HG03025 (cell line): ENCODE measurements at regions not wholly inside any gene's neighbourhood (a gene's known extent, or its start where the extent isn't known, plus 50 kb on each side); places are given as distances from the start of the nearest gene placed in this dataset.

ENCODE experiments used
- ATAC-seq: cut with Tn5 transposase; IDR thresholded peaks from one replicate; pipeline ENCODE4 v1.9.1; 2021; ENCODE audit warnings: mild to moderate bottlenecking, moderate library complexity; ENCODE audit not compliant: unreplicated experiment, low FRiP score

- ATAC-seq = no peak
These were observed 96.7 kb downstream of the NFKBIZ start for GRCh38 chr3:101945980-101946379.

DNA sequence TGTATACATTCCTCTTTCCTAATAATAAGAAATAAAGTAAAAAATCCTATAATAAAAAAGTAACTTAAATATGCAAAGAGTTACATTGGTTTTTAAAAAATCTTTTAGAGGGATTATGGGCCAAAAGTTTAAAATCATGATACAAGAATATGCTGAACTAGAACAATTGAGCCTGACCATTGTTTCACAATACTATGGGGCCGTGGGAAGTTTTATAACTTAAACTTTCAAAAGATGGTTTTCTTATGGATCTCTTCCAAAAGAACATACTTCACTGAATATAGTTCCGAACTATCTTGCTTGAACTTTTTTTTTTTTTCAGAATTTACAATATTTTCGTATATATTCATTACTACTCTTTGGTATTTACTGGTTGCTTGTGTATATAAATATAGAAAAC lies 97.6 kb downstream of the NFKBIZ start:
- ATAC-seq = no peak

DNA sequence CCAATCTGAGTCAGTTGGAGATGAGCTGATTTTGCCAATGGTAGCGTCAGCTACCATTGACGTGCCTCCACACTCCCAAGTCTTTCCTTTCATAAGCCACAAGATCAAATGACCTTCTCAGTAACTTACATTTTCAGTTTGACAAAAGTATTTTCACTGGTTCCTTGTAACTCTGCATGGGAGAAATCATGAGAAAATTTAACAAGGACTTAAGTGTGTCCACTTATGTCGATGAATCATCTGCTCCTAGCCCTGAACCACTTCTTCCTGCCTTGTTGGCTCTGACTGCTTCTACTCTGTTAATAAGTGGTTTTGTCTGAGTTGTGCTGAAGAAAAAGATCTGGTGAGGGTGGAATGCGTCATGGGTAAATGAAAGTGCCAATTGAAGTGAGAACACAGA lies 101.2 kb downstream of the NFKBIZ start:
- ATAC-seq = no peak

DNA sequence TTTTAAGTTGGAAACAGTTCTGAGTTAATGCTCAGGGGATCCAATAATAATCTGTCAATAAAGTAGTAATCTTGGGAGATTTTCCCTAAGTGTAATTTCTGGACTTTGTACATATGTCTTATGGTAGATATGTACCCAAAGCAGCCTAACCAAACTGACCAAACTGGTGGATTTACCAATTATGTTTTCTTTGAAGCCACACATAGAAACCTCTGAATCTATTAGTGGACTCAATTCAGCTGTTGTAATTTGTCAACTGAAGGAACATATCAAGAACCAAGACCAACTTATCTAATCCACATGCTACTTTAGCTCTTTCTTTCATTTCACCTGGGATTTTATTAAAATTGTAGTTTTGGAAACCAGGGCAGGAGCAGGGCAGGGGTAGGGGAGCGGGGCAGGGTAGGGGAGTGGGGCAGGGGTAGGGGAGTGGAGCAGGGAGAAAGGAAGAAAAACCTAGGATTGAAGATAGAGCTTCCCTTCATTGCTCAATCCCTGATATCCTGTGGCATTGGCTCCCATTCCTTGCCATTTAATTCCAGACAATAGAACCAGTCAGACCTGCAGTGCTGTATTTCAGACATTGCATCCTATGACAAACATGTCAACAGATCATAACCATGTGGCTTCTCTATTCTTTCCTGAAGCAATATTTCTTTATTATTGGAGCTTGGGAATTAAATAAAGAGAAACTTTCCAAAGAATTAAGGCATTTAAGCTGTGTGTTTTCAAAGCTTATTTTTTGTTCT lies 101.8 kb downstream of the NFKBIZ start:
- ATAC-seq = no peak

DNA sequence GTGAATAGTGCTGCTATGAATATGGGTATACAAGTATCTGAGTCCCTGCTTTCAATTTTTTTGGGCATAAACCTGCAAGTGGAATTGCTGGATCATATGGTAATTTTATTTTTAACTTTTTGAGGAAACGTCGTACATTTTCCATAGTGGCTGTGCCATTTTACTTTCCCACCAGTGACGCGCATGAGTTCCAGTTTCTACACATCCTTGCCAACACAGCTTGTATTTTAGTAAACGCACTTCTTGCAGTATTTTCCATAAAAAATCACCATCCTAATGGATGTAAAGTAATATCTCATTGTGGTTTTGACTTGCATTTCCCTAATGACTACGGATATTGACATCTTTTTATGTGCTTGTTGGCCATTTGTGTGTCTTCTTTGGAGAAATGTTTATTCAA lies 105.0 kb downstream of the NFKBIZ start:
- ATAC-seq = no peak

- ATAC-seq = no peak
These were observed 105.6 kb downstream of the NFKBIZ start for GRCh38 chr3:101954936-101955335.

DNA sequence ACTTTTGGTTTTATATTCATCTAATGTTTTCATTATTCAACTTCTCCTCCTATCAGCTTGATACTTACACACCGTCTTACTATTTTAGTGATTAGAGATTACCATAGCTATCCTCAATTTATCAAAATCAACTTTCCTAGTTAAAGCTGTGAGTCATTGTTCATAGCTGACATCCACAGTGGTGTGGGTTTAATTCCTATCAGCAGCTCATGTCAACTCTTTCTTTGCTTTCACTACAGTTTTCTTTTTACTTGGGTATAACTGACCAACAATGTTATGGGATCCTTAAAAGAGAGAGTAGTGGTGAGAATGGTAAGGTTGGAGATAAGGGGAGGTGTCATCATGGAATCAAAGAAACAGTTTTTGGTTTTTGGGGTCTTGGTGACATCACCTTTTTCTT lies 112.7 kb downstream of the NFKBIZ start:
- no peak for ATAC-seq

- ATAC-seq = no peak
These were observed 114.6 kb downstream of the NFKBIZ start for GRCh38 chr3:101963902-101964362.

- ATAC-seq = no peak
These were observed 115.5 kb downstream of the NFKBIZ start for GRCh38 chr3:101964861-101965260.

DNA sequence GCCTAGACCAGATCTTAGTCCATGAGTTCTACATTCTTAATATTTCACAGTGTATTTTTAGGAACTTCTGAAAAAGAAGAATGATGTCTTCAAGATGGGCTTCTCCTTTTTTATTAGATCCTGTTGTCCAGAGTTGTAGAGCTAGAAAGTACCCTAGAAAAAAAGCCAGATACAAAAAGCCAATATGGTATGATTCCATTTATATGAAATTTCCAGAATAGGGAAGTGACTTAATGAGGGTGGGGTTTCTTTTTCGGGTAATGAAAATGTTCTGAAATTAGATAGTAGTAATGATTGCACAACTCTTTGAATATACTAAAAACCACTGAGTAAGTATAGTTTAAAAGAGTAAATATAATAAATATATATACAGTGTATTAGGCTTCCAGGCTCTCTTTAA lies 116.9 kb downstream of the NFKBIZ start:
- no peak for ATAC-seq

GRCh38 chr3:101970212-101970611 lies 120.9 kb downstream of the NFKBIZ start:
- no peak for ATAC-seq

DNA sequence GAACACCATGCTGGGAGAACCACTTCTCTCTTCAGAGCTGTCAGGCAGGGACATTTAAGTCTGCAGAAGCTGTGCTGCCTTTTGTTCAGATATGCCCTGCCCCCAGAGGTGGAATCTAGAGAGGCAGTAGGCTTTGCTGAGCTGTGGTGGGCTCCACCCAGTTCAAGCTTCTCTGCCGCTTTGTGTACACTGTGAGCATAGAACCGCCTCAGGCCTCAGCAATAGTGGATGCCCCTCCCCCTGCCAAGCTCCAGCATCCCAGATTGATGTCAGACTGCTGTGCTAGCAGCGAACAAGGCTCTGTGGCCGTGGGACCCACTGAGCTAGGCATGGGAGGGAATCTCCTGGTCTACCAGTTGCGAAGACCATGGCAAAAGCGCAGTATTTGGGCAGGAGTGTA lies 121.6 kb downstream of the NFKBIZ start:
- ATAC-seq = no peak

DNA sequence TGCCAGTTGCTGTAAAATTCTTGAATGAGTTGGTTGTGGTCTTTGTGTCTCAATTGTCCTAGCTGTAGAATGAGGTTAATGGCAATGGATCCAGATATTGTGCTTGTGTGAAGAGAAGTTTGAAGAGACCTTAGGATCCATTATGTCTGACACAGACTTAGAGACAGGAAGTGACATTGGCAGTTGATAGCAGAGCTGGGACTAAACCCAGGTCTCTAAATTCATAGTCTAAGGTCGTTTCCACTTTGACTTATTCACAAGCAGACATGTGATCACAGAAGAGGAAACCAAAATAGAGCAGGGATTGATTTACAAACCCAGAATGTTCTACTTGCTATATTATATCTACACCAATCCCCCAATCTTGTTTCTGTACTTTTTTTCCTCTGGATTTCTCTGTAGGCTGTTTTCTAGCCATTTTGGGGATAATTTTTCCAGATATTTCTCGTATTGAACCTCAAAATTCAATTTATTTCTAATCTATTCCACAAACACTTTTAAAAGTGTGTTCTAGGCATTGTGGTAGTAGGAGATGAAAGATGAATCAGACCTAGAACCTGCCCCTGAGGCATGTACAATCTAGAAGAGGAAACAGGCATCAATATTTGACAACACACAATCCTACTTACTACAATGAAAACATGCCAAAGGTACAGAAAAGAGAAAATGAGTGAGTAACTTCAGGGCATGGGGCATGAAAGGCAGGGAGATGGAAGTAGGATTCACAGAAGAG lies 123.3 kb downstream of the NFKBIZ start:
- no peak for ATAC-seq

GRCh38 chr3:101973163-101973505 lies 123.8 kb downstream of the NFKBIZ start:
- ATAC-seq = no peak

DNA sequence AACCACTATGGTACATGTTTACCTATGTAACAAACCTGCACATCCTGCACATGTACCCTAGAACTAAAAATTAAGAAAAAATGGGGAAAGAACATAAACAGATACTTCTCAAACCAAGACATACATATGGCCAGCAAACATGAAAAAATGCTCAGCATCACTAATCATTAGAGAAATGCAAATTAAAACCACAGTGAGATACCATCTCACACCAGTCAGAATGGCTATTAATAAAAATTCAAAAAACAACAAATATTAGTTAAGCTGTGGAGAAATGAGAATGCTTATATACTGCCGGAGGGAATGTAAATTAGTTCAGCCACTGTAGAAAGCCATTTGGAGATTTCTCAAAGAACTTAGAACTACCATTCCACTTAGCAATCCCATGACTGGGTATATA lies 126.1 kb downstream of the NFKBIZ start:
- peak; percentile 32 for ATAC-seq

- ATAC-seq = peak; percentile 94
These were observed 127.2 kb downstream of the NFKBIZ start for GRCh38 chr3:101976473-101976872.

- no peak for ATAC-seq
These were observed 129.0 kb downstream of the NFKBIZ start for GRCh38 chr3:101978348-101978747.

DNA sequence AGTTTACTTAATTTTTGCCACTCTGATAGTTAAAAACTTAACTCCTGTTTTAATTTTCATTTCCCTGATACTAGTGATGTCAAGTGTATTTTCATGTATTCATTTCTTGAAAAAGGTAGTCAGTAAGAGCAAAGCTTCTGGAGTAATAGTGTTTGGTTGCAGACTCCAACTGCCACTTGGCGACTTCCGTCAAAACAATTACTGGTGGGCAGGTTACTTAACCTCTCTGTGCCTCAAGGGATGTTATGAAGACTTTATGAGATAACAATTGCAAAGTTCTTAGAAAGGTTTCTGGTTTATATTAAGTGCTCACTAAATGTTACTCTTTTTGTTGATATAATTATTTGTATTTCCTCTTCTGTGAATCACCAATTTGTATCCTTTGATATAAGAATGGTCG lies 129.7 kb downstream of the NFKBIZ start:
- ATAC-seq = no peak

DNA sequence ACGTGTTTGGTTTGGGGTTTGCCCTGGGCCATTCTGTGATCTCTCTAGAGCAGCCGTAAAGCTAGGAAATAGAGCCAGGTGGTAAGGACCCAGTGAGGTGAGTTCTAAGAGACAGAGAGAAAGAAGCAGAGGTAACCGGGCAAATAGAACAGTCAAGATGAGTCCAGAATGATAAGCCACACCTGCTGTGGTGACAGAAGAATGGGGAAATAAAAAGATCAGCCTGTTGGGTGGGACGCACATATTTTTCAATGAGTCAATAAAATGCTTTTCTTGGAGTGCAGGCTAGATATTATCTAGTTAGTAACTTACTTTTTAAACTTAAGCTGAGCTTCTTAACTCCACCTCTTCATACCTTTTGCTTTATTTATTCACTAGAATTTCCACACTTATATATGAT lies 135.0 kb downstream of the NFKBIZ start:
- ATAC-seq = no peak

DNA sequence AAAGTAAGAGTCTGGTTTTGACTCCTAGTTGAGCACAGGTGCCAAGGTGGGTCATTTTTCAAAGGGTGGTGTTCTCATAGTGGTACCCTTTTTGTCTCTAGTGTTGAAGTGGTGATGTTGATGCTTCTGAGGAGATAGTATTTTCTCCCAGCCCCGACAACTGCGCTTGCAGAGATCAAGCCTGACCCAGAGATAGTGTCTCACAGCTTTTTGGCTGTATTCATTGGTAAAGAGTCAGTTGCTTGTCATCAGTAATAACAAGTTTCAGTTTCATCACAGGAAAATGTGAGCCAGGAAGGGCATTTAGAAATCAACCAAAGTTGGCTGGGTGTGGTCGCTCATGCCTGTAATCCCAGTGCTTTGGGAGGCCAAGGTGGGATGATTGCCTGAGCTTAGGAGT lies 139.3 kb downstream of the NFKBIZ start:
- ATAC-seq = no peak

DNA sequence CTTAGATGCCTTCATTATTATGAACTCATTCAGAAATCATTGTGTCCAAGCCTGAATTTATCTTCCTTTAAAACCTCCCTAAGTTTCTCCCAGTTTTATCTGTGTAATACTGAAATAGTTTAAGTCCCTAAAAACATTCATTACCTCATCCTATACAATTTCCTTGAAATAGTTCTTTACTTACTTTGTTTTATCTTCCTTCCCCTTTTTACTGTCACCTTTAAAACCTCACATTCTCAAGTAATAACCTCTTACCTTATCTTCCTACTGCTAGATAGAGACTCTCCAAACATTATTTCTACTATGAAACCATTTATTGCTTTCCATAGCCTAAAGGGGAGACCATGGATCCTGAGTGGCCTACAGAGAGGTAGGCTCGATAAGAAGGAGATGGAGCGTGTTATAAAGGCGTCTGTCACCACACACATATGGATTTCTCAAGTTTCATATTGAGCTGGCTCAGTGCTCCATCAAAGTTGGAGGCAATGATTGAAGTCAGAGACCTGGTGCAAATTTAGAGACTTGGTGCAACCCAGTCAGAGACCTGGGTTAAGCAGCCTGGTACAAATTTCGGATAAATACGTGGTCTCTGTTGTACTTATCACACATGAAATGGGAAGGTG lies 140.4 kb downstream of the NFKBIZ start:
- no peak for ATAC-seq

DNA sequence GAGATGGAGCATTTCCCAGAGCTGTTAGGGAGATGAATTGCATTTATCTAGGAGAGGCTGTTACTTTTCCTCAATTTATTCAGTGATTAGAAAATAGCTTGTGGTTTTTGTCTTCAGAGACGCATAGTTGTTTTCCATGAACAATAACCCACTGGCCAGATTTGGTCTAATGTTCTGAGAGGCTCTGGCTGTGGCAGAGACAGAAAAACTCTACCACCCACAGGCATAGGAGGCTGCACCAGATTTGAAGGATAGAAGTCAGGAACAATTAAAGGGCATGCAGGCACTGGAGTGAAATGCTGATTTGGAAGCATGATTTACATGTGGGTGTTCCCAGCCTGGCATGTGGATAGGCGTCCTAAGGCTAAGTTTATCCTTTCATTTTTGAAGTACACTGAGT lies 143.5 kb downstream of the NFKBIZ start:
- no peak for ATAC-seq
